PC-3 (cell line): ENCODE measurements at regions not wholly inside any gene's neighbourhood (a gene's known extent, or its start where the extent isn't known, plus 50 kb on each side); places are given as distances from the start of the nearest gene placed in this dataset.

Experiments
- ATAC-seq: fragments of 200-7000 bp; cut with Tn5 transposase; 2 replicates; pipeline ENCODE4 v1.9.1; 2020; ENCODE audit warnings: mild to moderate bottlenecking, moderate library complexity
- BruUV-seq: library from RNA; stranded (reverse); fragments of 400-500 nt; replicated peaks from 2 replicates; lab custom pipeline; 2021; lab: Mats Ljungman, UMichigan
- CTCF ChIA-PET: fragments of 300-600 bp; sonication (Branson Sonifier 250); formaldehyde crosslinking; loops from one replicate; lab custom pipeline; 2022; ENCODE audit warnings: antibody characterized with exemption; lab: Charles Lee
- POLR2A ChIA-PET: fragments of 300-600 bp; sonication (Branson Sonifier 250); formaldehyde crosslinking; loops from one replicate; lab custom pipeline; 2022; ENCODE audit warnings: antibody characterized with exemption; ENCODE audit not compliant: unreplicated experiment; lab: Charles Lee
- DNase-seq: peaks from one replicate; pipeline ENCODE4 v3.0.0-alpha.2; 2015
- H2AFZ ChIP-seq: fragments of 300-600 bp; sonication (generic); 2 replicates; pipeline ENCODE4 v1.6.0; 2016; ENCODE audit warnings: antibody characterized with exemption, low read length
- H3F3A ChIP-seq: fragments of 300-600 bp; sonication (generic); one replicate; pipeline ENCODE4 v1.6.0; 2017; ENCODE audit warnings: antibody characterized with exemption, low read length, control low read depth, mild to moderate bottlenecking; ENCODE audit not compliant: unreplicated experiment
- H3K27ac ChIP-seq: fragments of 300-600 bp; sonication (generic); 2 replicates; pipeline ENCODE4 v1.5.1; 2016; ENCODE audit warnings: mild to moderate bottlenecking, low read length
- H3K27me3 ChIP-seq: fragments of 300-600 bp; sonication (generic); 2 replicates; pipeline ENCODE4 v1.6.1; 2016; ENCODE audit warnings: low read length, mixed read lengths
- H3K36me3 ChIP-seq: fragments of 300-600 bp; sonication (generic); 2 replicates; pipeline ENCODE4 v1.6.1; 2016; ENCODE audit warnings: low read depth, mixed run types, low read length, mixed read lengths
- H3K4me1 ChIP-seq: fragments of 300-600 bp; sonication (generic); 2 replicates; pipeline ENCODE4 v1.5.1; 2016; ENCODE audit warnings: low read length; ENCODE audit not compliant: insufficient read depth
- H3K4me2 ChIP-seq: fragments of 300-600 bp; sonication (generic); 2 replicates; pipeline ENCODE4 v1.6.0; 2016; ENCODE audit warnings: low read length
- H3K4me3 ChIP-seq: fragments of 300-600 bp; sonication (generic); 2 replicates; pipeline ENCODE4 v1.5.1; 2016; ENCODE audit warnings: mild to moderate bottlenecking, low read length, mixed read lengths
- H3K79me2 ChIP-seq: fragments of 300-600 bp; sonication (generic); 2 replicates; pipeline ENCODE4 v1.6.1; 2017; ENCODE audit warnings: low read length, mixed read lengths
- H3K9ac ChIP-seq: fragments of 300-600 bp; sonication (generic); 2 replicates; pipeline ENCODE4 v1.6.0; 2016; ENCODE audit warnings: mild to moderate bottlenecking, low read length
- H3K9me2 ChIP-seq: fragments of 300-600 bp; sonication (generic); replicated peaks from 2 replicates; pipeline ENCODE4 v1.6.1; 2016; ENCODE audit warnings: mixed run types, low read length, mixed read lengths
- H3K9me3 ChIP-seq: fragments of 300-600 bp; sonication (generic); 2 replicates; pipeline ENCODE4 v1.6.1; 2016; ENCODE audit warnings: low read length, mixed read lengths
- H4K20me1 ChIP-seq: fragments of 300-600 bp; sonication (generic); 2 replicates; pipeline ENCODE4 v1.6.1; 2016; ENCODE audit warnings: low read length, mixed read lengths
- CTCF ChIP-seq: fragments of 300-600 bp; sonication (generic); conservative IDR thresholded peaks from 2 replicates; pipeline ENCODE4 v1.5.1; 2017; ENCODE audit warnings: antibody characterized with exemption, low read depth, mild to moderate bottlenecking, low read length
- EZH2 ChIP-seq: fragments of 300-600 bp; sonication (generic); IDR thresholded peaks from one replicate; pipeline ENCODE4 v1.6.1; 2017; ENCODE audit warnings: antibody characterized with exemption, mild to moderate bottlenecking, low read length; ENCODE audit not compliant: unreplicated experiment
- EZH2phosphoT487 ChIP-seq: fragments of 300-600 bp; sonication (generic); IDR thresholded peaks from 2 replicates; pipeline ENCODE4 v1.6.1; 2018; ENCODE audit warnings: mild to moderate bottlenecking, antibody characterized with exemption, low read length, borderline replicate concordance
- intact Hi-C: fragments of 100-400 bp; cut with micrococcal nuclease; formaldehyde crosslinking; loops from 2 replicates; pipeline ENCODE4 v1.9.0; 2023

GRCh38 chr11:119978696-119979095, 159.2 kb downstream of the TRIM29 start:
- ATAC-seq (no peak), DNase-seq (no peak)
- no peak overlapping the region for H3K9ac ChIP-seq
- no peak overlapping the region for H2AFZ ChIP-seq
- peaks cover 98% of the 10 kb centered on the region for H3K27me3 ChIP-seq
- no peaks in the 10 kb centered on the region for H3K4me1 ChIP-seq
- H3K27ac ChIP-seq: no peak overlapping the region
- H3K36me3 ChIP-seq: no peaks in the 10 kb centered on the region
- H4K20me1 ChIP-seq: no peaks in the 10 kb centered on the region
- no peak overlapping the region for H3K4me2 ChIP-seq
- no peaks in the 10 kb centered on the region for H3K79me2 ChIP-seq
- H3F3A ChIP-seq: no peaks in the 10 kb centered on the region
- TF ChIP-seq CTCF (no peak), EZH2phosphoT487 (no peak), EZH2 (no peak)
- no peak overlapping the region for H3K4me3 ChIP-seq
- H3K9me2 ChIP-seq: no peaks in the 10 kb centered on the region
- ChIA-PET CTCF (no interaction called here), POLR2A (interaction anchor here (0.5 kb wide), 1 partner anchor 286 kb away, joined by 3 read pairs; no protein-coding TSS in a partner anchor)
- no peaks in the 10 kb centered on the region for H3K9me3 ChIP-seq
- no TSS peak for BruUV-seq
- intact Hi-C loops: no loop called here

GRCh38 chr11:119977881-119978280, 160.0 kb downstream of the TRIM29 start:
- Histone ChIP-seq H4K20me1 (no peaks in the 10 kb centered on the region), H3K9me3 (no peaks in the 10 kb centered on the region), H3K27ac (no peak overlapping the region), H3K4me2 (no peak overlapping the region), H3F3A (no peaks in the 10 kb centered on the region), H3K9ac (no peak overlapping the region), H2AFZ (no peak overlapping the region), H3K27me3 (peaks cover 92% of the 10 kb centered on the region), H3K79me2 (no peaks in the 10 kb centered on the region), H3K36me3 (no peaks in the 10 kb centered on the region), H3K4me1 (no peaks in the 10 kb centered on the region), H3K9me2 (no peaks in the 10 kb centered on the region), H3K4me3 (no peak overlapping the region)
- ChIA-PET POLR2A (no interaction called here), CTCF (no interaction called here)
- DNase-seq (no peak), ATAC-seq (no peak)
- no TSS peak for BruUV-seq
- intact Hi-C loops: no loop called here
- no peak for TF ChIP-seq CTCF
- no peak for TF ChIP-seq EZH2
- TF ChIP-seq EZH2phosphoT487: no peak

- H3K4me3 ChIP-seq: no peak overlapping the region
- BruUV-seq: no TSS peak
- H3K9me2 ChIP-seq: no peaks in the 10 kb centered on the region
- ChIA-PET POLR2A (no interaction called here), CTCF (no interaction called here)
- H3K4me2 ChIP-seq: no peak overlapping the region
- no peak for TF ChIP-seq EZH2phosphoT487
- TF ChIP-seq EZH2: no peak
- TF ChIP-seq CTCF: no peak
- no peak for ATAC-seq
- H3K79me2 ChIP-seq: no peaks in the 10 kb centered on the region
- H2AFZ ChIP-seq: no peak overlapping the region
- H3K9me3 ChIP-seq: no peaks in the 10 kb centered on the region
- DNase-seq: no peak
- H3K27me3 ChIP-seq: peaks cover 92% of the 10 kb centered on the region
- no peaks in the 10 kb centered on the region for H3K36me3 ChIP-seq
- H4K20me1 ChIP-seq: no peaks in the 10 kb centered on the region
- no peak overlapping the region for H3K9ac ChIP-seq
- intact Hi-C loops: no loop called here
- no peak overlapping the region for H3K27ac ChIP-seq
- no peaks in the 10 kb centered on the region for H3F3A ChIP-seq
- H3K4me1 ChIP-seq: no peaks in the 10 kb centered on the region
Observed at GRCh38 chr11:119977561-119977860, 160.4 kb downstream of the TRIM29 start.
